Lower lobe of right lung (tissue), 2 donors: ENCODE measurements at regions not wholly inside any gene's neighbourhood (a gene's known extent, or its start where the extent isn't known, plus 50 kb on each side); places are given as distances from the start of the nearest gene placed in this dataset.

ENCODE experiments used
- ATAC-seq, 2 donors: fragments of 200-7000 bp; cut with Tn5 transposase; one replicate each; pipeline ENCODE4 v1.9.1; 2020 to 2022; ENCODE audit warnings: mild to moderate bottlenecking in 2 of 2, moderate library complexity in 2 of 2
- DNase-seq: peaks from one replicate; pipeline ENCODE4 v3.0.0-alpha.2; 2020
- H3K27ac ChIP-seq: fragments of 200-600 bp; one replicate; pipeline ENCODE4 v1.8.0; 2022
- H3K27me3 ChIP-seq: fragments of 200-600 bp; one replicate; pipeline ENCODE4 v1.8.0; 2022; ENCODE audit warnings: low read depth
- H3K36me3 ChIP-seq: fragments of 200-600 bp; one replicate; pipeline ENCODE4 v1.8.0; 2022; ENCODE audit warnings: mild to moderate bottlenecking
- H3K4me1 ChIP-seq: fragments of 200-600 bp; one replicate; pipeline ENCODE4 v1.8.0; 2022
- H3K4me3 ChIP-seq: fragments of 200-600 bp; one replicate; pipeline ENCODE4 v1.8.0; 2022; ENCODE audit warnings: mild to moderate bottlenecking
- H3K9me3 ChIP-seq: fragments of 200-600 bp; one replicate; pipeline ENCODE4 v1.8.0; 2022
- CTCF ChIP-seq: fragments of 200-600 bp; IDR thresholded peaks from one replicate; pipeline ENCODE4 v1.8.0; 2022; ENCODE audit warnings: antibody characterized with exemption, mild to moderate bottlenecking
- intact Hi-C: fragments of 100-400 bp; cut with DNase I; formaldehyde crosslinking; loops from one replicate; pipeline ENCODE4 v1.11.0; 2022
- donor health status: DM: no; HTN: yes; CAD: no; lungs with severe emphysema.

- Histone ChIP-seq H3K4me3 (no peak overlapping the region), H3K9me3 (no peaks in the 10 kb centered on the region), H3K27ac (no peak overlapping the region), H3K27me3 (no peaks in the 10 kb centered on the region), H3K36me3 (no peaks in the 10 kb centered on the region), H3K4me1 (no peaks in the 10 kb centered on the region)
- intact Hi-C loops = no loop called here
- no peak for ATAC-seq
- no peak for DNase-seq
- no peak for TF ChIP-seq CTCF
Measured at GRCh38 chr4:79695848-79696247, 287.8 kb upstream of the GK2 start.

GRCh38 chr4:79689740-79690139 is 281.7 kb upstream of the GK2 start:
- H3K4me1 ChIP-seq = no peaks in the 10 kb centered on the region
- no peak overlapping the region for H3K4me3 ChIP-seq
- ATAC-seq (no peak), DNase-seq (no peak)
- H3K9me3 ChIP-seq = no peaks in the 10 kb centered on the region
- no peaks in the 10 kb centered on the region for H3K36me3 ChIP-seq
- intact Hi-C loops = no loop called here
- H3K27ac ChIP-seq = no peak overlapping the region
- no peaks in the 10 kb centered on the region for H3K27me3 ChIP-seq
- no peak for TF ChIP-seq CTCF

GRCh38 chr4:79688691-79689090 is 280.7 kb upstream of the GK2 start:
- no peaks in the 10 kb centered on the region for H3K27me3 ChIP-seq
- no peaks in the 10 kb centered on the region for H3K9me3 ChIP-seq
- no peaks in the 10 kb centered on the region for H3K36me3 ChIP-seq
- H3K27ac ChIP-seq = no peak overlapping the region
- ATAC-seq = no peak
- no peak for TF ChIP-seq CTCF
- H3K4me3 ChIP-seq = no peak overlapping the region
- H3K4me1 ChIP-seq = no peaks in the 10 kb centered on the region
- DNase-seq = no peak
- intact Hi-C loops = no loop called here

GRCh38 chr4:79687006-79687405 is 279.0 kb upstream of the GK2 start:
- Histone ChIP-seq H3K4me3 (no peak overlapping the region), H3K4me1 (no peaks in the 10 kb centered on the region), H3K9me3 (no peaks in the 10 kb centered on the region), H3K36me3 (no peaks in the 10 kb centered on the region), H3K27me3 (no peaks in the 10 kb centered on the region), H3K27ac (no peak overlapping the region)
- no peak for TF ChIP-seq CTCF
- DNase-seq (no peak), ATAC-seq (no peak)
- intact Hi-C loops = no loop called here

GRCh38 chr4:79685542-79685941 is 277.5 kb upstream of the GK2 start:
- H3K4me1 ChIP-seq = no peaks in the 10 kb centered on the region
- no peaks in the 10 kb centered on the region for H3K27me3 ChIP-seq
- intact Hi-C loops = no loop called here
- ATAC-seq = no peak
- no peak for DNase-seq
- H3K4me3 ChIP-seq = no peak overlapping the region
- H3K9me3 ChIP-seq = no peaks in the 10 kb centered on the region
- H3K27ac ChIP-seq = no peak overlapping the region
- no peak for TF ChIP-seq CTCF
- no peaks in the 10 kb centered on the region for H3K36me3 ChIP-seq

- DNase-seq (no peak), ATAC-seq (no peak)
- Histone ChIP-seq H3K4me3 (no peak overlapping the region), H3K9me3 (no peaks in the 10 kb centered on the region), H3K27ac (no peak overlapping the region), H3K36me3 (no peaks in the 10 kb centered on the region), H3K27me3 (no peaks in the 10 kb centered on the region), H3K4me1 (no peaks in the 10 kb centered on the region)
- TF ChIP-seq CTCF = no peak
- intact Hi-C loops = no loop called here
Measured at GRCh38 chr4:79684516-79684915, 276.5 kb upstream of the GK2 start.
